H9 (cell line): ENCODE measurements at regions not wholly inside any gene's neighbourhood (a gene's known extent, or its start where the extent isn't known, plus 50 kb on each side); places are given as distances from the start of the nearest gene placed in this dataset.

ENCODE experiments used
- DNase-seq: peaks from one replicate; pipeline ENCODE4 v3.0.0-alpha.2; 2017
- H2AFZ ChIP-seq: one replicate; pipeline ENCODE4 v1.6.1; 2013; ENCODE audit warnings: mild to moderate bottlenecking, low read length, control low read depth, moderate library complexity
- H2AK5ac ChIP-seq: 2 replicates; pipeline ENCODE4 v1.6.1; 2013; ENCODE audit warnings: low read length, control low read depth, mixed read lengths; ENCODE audit not compliant: insufficient read length
- H2BK120ac ChIP-seq: one replicate; pipeline ENCODE4 v1.6.1; 2013; ENCODE audit warnings: low read depth, mild to moderate bottlenecking, low read length, control low read depth, inconsistent platforms; ENCODE audit not compliant: poor library complexity, severe bottlenecking
- H2BK12ac ChIP-seq: 2 replicates; pipeline ENCODE4 v1.6.1; 2013; ENCODE audit warnings: low read length, control low read depth, mixed read lengths, low read depth; ENCODE audit not compliant: insufficient read length
- H2BK15ac ChIP-seq: 2 replicates; pipeline ENCODE4 v1.6.1; 2013; ENCODE audit warnings: low read depth, low read length, control low read depth
- H2BK20ac ChIP-seq: one replicate; pipeline ENCODE4 v1.6.1; 2013; ENCODE audit warnings: low read depth, mild to moderate bottlenecking, low read length, control low read depth, inconsistent platforms; ENCODE audit not compliant: poor library complexity, severe bottlenecking
- H2BK5ac ChIP-seq: 2 replicates; pipeline ENCODE4 v1.6.1; 2013; ENCODE audit warnings: low read length, control low read depth, mixed read lengths; ENCODE audit not compliant: insufficient read length
- H3K14ac ChIP-seq: 2 replicates; pipeline ENCODE4 v1.6.1; 2013; ENCODE audit warnings: low read length, control low read depth; ENCODE audit not compliant: insufficient read depth
- H3K18ac ChIP-seq: 2 replicates; pipeline ENCODE4 v1.6.1; 2013; ENCODE audit warnings: low read depth, mild to moderate bottlenecking, mixed read lengths, low read length, control low read depth; ENCODE audit not compliant: insufficient read length
- H3K23ac ChIP-seq: 2 replicates; pipeline ENCODE4 v1.6.1; 2013; ENCODE audit warnings: low read length, control low read depth, mixed read lengths, low read depth; ENCODE audit not compliant: insufficient read length
- H3K23me2 ChIP-seq: 2 replicates; pipeline ENCODE4 v1.6.1; 2013; ENCODE audit warnings: low read depth, mild to moderate bottlenecking, mixed read lengths, low read length, control low read depth; ENCODE audit not compliant: insufficient read length, poor library complexity, severe bottlenecking
- H3K27ac ChIP-seq: 2 replicates; pipeline ENCODE4 v1.5.1; 2013; ENCODE audit warnings: low read length, control low read depth, mixed read lengths, low read depth; ENCODE audit not compliant: insufficient read length
- H3K27me3 ChIP-seq: 2 replicates; pipeline ENCODE4 v1.6.1; 2013; ENCODE audit warnings: low read length, control low read depth, inconsistent platforms; ENCODE audit not compliant: insufficient read depth
- H3K4ac ChIP-seq: 2 replicates; pipeline ENCODE4 v1.6.1; 2013; ENCODE audit warnings: low read depth, mild to moderate bottlenecking, control low read depth, inconsistent platforms, low read length, moderate library complexity
- H3K4me1 ChIP-seq: 2 replicates; pipeline ENCODE4 v1.6.1; 2013; ENCODE audit warnings: low read length, control low read depth, inconsistent platforms; ENCODE audit not compliant: insufficient read depth
- H3K4me2 ChIP-seq: 2 replicates; pipeline ENCODE4 v1.6.1; 2013; ENCODE audit warnings: low read length, control low read depth, mixed read lengths; ENCODE audit not compliant: insufficient read length, insufficient read depth
- H3K56ac ChIP-seq: 2 replicates; pipeline ENCODE4 v1.6.1; 2013; ENCODE audit warnings: low read depth, mild to moderate bottlenecking, mixed read lengths, low read length, control low read depth; ENCODE audit not compliant: insufficient read length
- H3K79me1 ChIP-seq: 2 replicates; pipeline ENCODE4 v1.6.1; 2013; ENCODE audit warnings: low read depth, mild to moderate bottlenecking, moderate library complexity, low read length, control low read depth, inconsistent platforms; ENCODE audit not compliant: insufficient read depth, poor library complexity, severe bottlenecking
- H3K79me2 ChIP-seq: 2 replicates; pipeline ENCODE4 v1.6.1; 2013; ENCODE audit warnings: low read length, control low read depth, inconsistent platforms; ENCODE audit not compliant: insufficient read depth
- H3K9ac ChIP-seq: 2 replicates; pipeline ENCODE4 v1.6.1; 2013; ENCODE audit warnings: low read length, control low read depth, mixed read lengths; ENCODE audit not compliant: insufficient read length; ENCODE audit errors: extremely low read depth
- H3K9me3 ChIP-seq: one replicate; pipeline ENCODE4 v1.6.1; 2013; ENCODE audit warnings: low read depth, low read length, inconsistent platforms; ENCODE audit not compliant: control insufficient read depth
- H3T11ph ChIP-seq: one replicate; pipeline ENCODE4 v1.6.1; 2013; ENCODE audit warnings: mild to moderate bottlenecking, low read length, control low read depth, inconsistent platforms
- H4K20me1 ChIP-seq: one replicate; pipeline ENCODE4 v1.6.1; 2013; ENCODE audit not compliant: control insufficient read depth, insufficient read length, insufficient read depth
- H4K5ac ChIP-seq: 2 replicates; pipeline ENCODE4 v1.6.1; 2013; ENCODE audit warnings: low read depth, mild to moderate bottlenecking, mixed read lengths, low read length, control low read depth; ENCODE audit not compliant: insufficient read length
- H4K8ac ChIP-seq: replicated peaks from 2 replicates; pipeline ENCODE4 v1.6.1; 2013; ENCODE audit warnings: low read length, control low read depth, mixed read lengths, low read depth; ENCODE audit not compliant: insufficient read length
- H4K91ac ChIP-seq: 2 replicates; pipeline ENCODE4 v1.6.1; 2013; ENCODE audit warnings: low read depth, mild to moderate bottlenecking, moderate library complexity, mixed read lengths, low read length, control low read depth; ENCODE audit not compliant: insufficient read length
- H3K27ac Mint-ChIP-seq, 3 experiments: 2 replicates in 2 of 3; 3 replicates in 1 of 3; pipeline ENCODE4 v1.8.0; 2020 to 2021; ENCODE audit warnings: mixed read lengths in 3 of 3, mild to moderate bottlenecking in 1 of 3, moderate library complexity in 1 of 3
- H3K27me3 Mint-ChIP-seq: 2 replicates; pipeline ENCODE4 v1.8.0; 2021; ENCODE audit warnings: low read depth, mild to moderate bottlenecking, moderate library complexity, mixed read lengths
- H3K36me3 Mint-ChIP-seq, 3 experiments: 2 replicates in 2 of 3; 3 replicates in 1 of 3; pipeline ENCODE4 v1.8.0; 2020 to 2021; ENCODE audit warnings: low read depth in 3 of 3, mixed read lengths in 3 of 3; ENCODE audit not compliant: insufficient read depth in 1 of 3
- H3K4me1 Mint-ChIP-seq, 2 experiments: 2 replicates each; pipeline ENCODE4 v1.8.0; 2020; ENCODE audit warnings: mixed read lengths in 2 of 2
- H3K4me3 Mint-ChIP-seq, 2 experiments: 2 replicates in 1 of 2; 3 replicates in 1 of 2; pipeline ENCODE4 v1.8.0; 2020 to 2021; ENCODE audit warnings: mild to moderate bottlenecking in 2 of 2, mixed read lengths in 2 of 2, moderate library complexity in 1 of 2
- H3K9me3 Mint-ChIP-seq, 2 experiments: 2 replicates in 1 of 2; 3 replicates in 1 of 2; pipeline ENCODE4 v1.8.0; 2020; ENCODE audit warnings: mild to moderate bottlenecking in 2 of 2, mixed read lengths in 2 of 2, moderate library complexity in 1 of 2
- CTCF ChIP-seq: fragments of 200-600 bp; sonication (generic); conservative IDR thresholded peaks from 3 replicates; pipeline ENCODE4 v1.8.0; 2021; ENCODE audit warnings: antibody characterized with exemption, mild to moderate bottlenecking
- WGBS: extraction: QIAGEN DNeasy Blood & Tissue Kit; methylation state at CpG from one replicate; pipeline ENCODE4 v1.1.7; 2013; ENCODE audit warnings: missing lambda C conversion rate, low lambda C conversion rate, mixed read lengths; ENCODE audit not compliant: insufficient read length; ENCODE audit errors: extremely low coverage; 5-methylcytosine and 5-hydroxymethylcytosine counted together

GRCh38 chr20:24254480-24254879, 214.9 kb upstream of the SYNDIG1 start:
- Mint-ChIP-seq H3K36me3 (no peaks in the 10 kb centered on the region), H3K4me1 (no peaks in the 10 kb centered on the region), H3K27ac (no peak overlapping the region), H3K9me3 (peaks cover 0 to under 1% of the 10 kb centered on the region in 2 experiments; a peak in 1 of 5 replicates), H3K4me3 (no peak overlapping the region), H3K27me3 (peaks cover 4% of the 10 kb centered on the region)
- Histone ChIP-seq H2AK5ac (no peak overlapping the region), H4K8ac (no peak overlapping the region), H4K91ac (no peak overlapping the region), H3K4me1 (no peaks in the 10 kb centered on the region), H3K14ac (no peak overlapping the region), H3K56ac (no peak overlapping the region), H2BK120ac (no peak overlapping the region), H3K27me3 (no peaks in the 10 kb centered on the region), H2BK20ac (no peak overlapping the region), H3K9ac (no peak overlapping the region), H3K23ac (no peak overlapping the region), H3K79me1 (no peaks in the 10 kb centered on the region), H4K20me1 (no peaks in the 10 kb centered on the region), H2BK12ac (no peak overlapping the region), H2AFZ (no peak overlapping the region), H3K4me2 (no peak overlapping the region), H2BK5ac (no peak overlapping the region), H3K23me2 (no peaks in the 10 kb centered on the region), H3K4ac (no peak overlapping the region), H2BK15ac (no peak overlapping the region), H3K18ac (no peak overlapping the region), H3K9me3 (no peaks in the 10 kb centered on the region), H4K5ac (no peak overlapping the region), H3T11ph (no peak overlapping the region), H3K27ac (no peak overlapping the region), H3K79me2 (no peaks in the 10 kb centered on the region)
- WGBS, result no CpG with 5 or more reads among the region's 3 CpGs
- no peak for TF ChIP-seq CTCF
- no peak for DNase-seq
